Progenitor cell of endocrine pancreas (in vitro differentiated cells): ENCODE measurements at regions not wholly inside any gene's neighbourhood (a gene's known extent, or its start where the extent isn't known, plus 50 kb on each side); places are given as distances from the start of the nearest gene placed in this dataset.

Experiments used
- DNase-seq: peaks from one replicate; pipeline ENCODE4 v3.0.0; 2021; ENCODE audit warnings: low spot score; ENCODE audit not compliant: unreplicated experiment
- H3K27ac Mint-ChIP-seq: 2 replicates; pipeline ENCODE4 v1.8.0; 2021; ENCODE audit warnings: mild to moderate bottlenecking, moderate library complexity, mixed read lengths
- H3K27me3 Mint-ChIP-seq: 2 replicates; pipeline ENCODE4 v1.8.0; 2021; ENCODE audit warnings: mixed read lengths
- H3K36me3 Mint-ChIP-seq: 2 replicates; pipeline ENCODE4 v1.8.0; 2022; ENCODE audit warnings: mixed read lengths; ENCODE audit not compliant: insufficient read depth
- H3K4me1 Mint-ChIP-seq: 2 replicates; pipeline ENCODE4 v1.8.0; 2021; ENCODE audit warnings: low read depth, mixed read lengths
- H3K4me3 Mint-ChIP-seq: 2 replicates; pipeline ENCODE4 v1.8.0; 2021; ENCODE audit warnings: low read depth, mild to moderate bottlenecking, moderate library complexity, mixed read lengths
- H3K9me3 Mint-ChIP-seq: 2 replicates; pipeline ENCODE4 v1.8.0; 2021; ENCODE audit warnings: low read depth, mixed read lengths
- TF ChIP-seq, protein P1 (sequence below): fragments of 200-600 bp; sonication (generic); IDR thresholded peaks from one replicate; pipeline ENCODE4 v1.5.0; 2021; ENCODE audit warnings: antibody characterized with exemption, mild to moderate bottlenecking; ENCODE audit not compliant: unreplicated experiment

DNA sequence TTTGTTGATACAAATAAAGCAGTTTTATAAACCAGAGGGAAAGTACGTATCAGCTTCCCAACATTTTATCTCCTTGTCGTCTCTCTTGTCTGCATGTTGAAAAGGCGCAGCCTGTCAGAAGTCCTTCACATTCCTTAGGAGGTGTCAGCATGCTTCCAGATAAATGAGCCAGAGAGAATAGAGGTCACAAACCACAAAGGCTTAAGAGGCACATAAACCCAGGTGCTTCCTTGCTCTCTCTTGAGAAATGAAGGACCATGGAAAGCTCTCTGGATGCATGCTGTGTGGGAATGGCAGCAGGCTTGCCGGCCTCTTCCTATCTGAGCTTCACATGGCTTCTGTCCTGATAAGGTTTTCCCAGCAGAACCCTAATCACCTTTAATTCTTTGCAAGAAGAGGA, 448.5 kb downstream of the XPNPEP1 start:
- Mint-ChIP-seq H3K27ac (no peak overlapping the region), H3K4me3 (no peak overlapping the region), H3K4me1 (no peaks in the 10 kb centered on the region), H3K9me3 (no peaks in the 10 kb centered on the region), H3K36me3 (no peaks in the 10 kb centered on the region), H3K27me3 (peaks cover 16% of the 10 kb centered on the region)
- DNase-seq, result no peak
- TF ChIP-seq, protein P1, sequence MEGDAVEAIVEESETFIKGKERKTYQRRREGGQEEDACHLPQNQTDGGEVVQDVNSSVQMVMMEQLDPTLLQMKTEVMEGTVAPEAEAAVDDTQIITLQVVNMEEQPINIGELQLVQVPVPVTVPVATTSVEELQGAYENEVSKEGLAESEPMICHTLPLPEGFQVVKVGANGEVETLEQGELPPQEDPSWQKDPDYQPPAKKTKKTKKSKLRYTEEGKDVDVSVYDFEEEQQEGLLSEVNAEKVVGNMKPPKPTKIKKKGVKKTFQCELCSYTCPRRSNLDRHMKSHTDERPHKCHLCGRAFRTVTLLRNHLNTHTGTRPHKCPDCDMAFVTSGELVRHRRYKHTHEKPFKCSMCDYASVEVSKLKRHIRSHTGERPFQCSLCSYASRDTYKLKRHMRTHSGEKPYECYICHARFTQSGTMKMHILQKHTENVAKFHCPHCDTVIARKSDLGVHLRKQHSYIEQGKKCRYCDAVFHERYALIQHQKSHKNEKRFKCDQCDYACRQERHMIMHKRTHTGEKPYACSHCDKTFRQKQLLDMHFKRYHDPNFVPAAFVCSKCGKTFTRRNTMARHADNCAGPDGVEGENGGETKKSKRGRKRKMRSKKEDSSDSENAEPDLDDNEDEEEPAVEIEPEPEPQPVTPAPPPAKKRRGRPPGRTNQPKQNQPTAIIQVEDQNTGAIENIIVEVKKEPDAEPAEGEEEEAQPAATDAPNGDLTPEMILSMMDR, result no peak

DNA sequence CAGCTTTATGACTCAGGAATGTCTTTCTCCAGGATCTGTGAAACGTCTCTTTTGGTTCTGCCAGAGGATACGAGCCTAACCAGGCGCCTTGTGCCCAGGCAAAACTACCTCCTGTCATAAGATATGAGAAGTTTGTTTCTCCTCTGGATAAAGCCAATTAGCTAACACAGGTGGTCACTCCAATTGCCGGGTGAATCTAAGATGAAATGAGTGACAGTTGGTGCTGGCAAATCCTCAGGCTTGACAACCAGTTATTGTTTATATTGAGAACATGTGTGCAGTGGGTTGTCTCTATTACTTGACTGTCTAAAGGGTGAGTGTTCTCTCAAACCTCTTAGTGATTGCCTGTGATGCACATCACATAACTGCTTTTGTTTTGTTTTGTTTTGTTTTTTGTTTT, 449.1 kb downstream of the XPNPEP1 start:
- peaks cover 16% of the 10 kb centered on the region for H3K27me3 Mint-ChIP-seq
- no peaks in the 10 kb centered on the region for H3K4me1 Mint-ChIP-seq
- no peaks in the 10 kb centered on the region for H3K9me3 Mint-ChIP-seq
- H3K4me3 Mint-ChIP-seq, result no peak overlapping the region
- DNase-seq, result no peak
- TF ChIP-seq, protein P1, result no peak
- no peaks in the 10 kb centered on the region for H3K36me3 Mint-ChIP-seq
- no peak overlapping the region for H3K27ac Mint-ChIP-seq

DNA sequence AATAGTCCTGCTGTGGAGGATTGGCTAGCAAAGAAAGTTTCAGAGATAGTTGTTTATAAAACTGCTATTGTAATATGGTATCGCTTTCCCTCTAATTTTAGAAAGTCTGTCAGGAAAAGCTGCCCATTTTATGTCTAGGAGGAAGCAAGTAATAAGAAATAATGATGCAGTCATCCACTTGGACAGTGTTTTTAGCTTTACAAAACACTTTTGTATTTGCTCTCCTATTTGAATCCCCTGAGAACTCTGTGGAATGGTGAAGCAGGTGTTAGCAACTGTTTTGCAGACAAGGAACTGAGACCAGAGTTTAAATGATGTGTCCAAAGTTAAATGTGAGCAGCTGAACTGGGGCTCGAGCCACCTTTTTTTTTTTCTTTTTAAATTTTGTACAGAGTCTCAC, 455.8 kb downstream of the XPNPEP1 start:
- H3K4me1 Mint-ChIP-seq, result no peaks in the 10 kb centered on the region
- TF ChIP-seq, protein P1, result no peak
- no peak for DNase-seq
- no peak overlapping the region for H3K4me3 Mint-ChIP-seq
- H3K36me3 Mint-ChIP-seq, result no peaks in the 10 kb centered on the region
- no peak overlapping the region for H3K27ac Mint-ChIP-seq
- peaks cover 5% of the 10 kb centered on the region for H3K27me3 Mint-ChIP-seq
- no peaks in the 10 kb centered on the region for H3K9me3 Mint-ChIP-seq

DNA sequence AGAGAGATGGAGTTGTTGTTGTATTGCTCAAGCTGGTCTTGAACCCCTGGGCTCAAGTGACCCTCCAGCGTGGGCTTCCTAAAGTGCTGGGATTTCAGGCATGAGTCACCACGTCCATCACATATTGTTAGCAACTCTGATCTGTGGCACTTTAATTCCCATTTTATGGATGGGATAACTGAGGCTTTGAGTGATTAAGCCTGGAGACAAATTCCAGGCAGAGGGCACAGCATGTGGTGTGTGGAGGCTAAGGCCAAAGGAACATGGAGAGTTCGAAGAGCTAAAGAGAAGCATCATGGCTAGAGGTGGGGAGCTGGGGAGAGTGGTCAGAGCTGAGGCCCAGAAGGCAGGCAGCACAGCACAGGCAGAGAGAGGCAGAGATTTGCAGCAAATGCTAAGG, 458.4 kb downstream of the XPNPEP1 start:
- Mint-ChIP-seq H3K4me1 (no peaks in the 10 kb centered on the region), H3K27ac (no peak overlapping the region), H3K4me3 (no peak overlapping the region), H3K27me3 (peaks cover 11% of the 10 kb centered on the region), H3K36me3 (no peaks in the 10 kb centered on the region), H3K9me3 (no peaks in the 10 kb centered on the region)
- TF ChIP-seq, protein P1, result no peak
- DNase-seq, result no peak

DNA sequence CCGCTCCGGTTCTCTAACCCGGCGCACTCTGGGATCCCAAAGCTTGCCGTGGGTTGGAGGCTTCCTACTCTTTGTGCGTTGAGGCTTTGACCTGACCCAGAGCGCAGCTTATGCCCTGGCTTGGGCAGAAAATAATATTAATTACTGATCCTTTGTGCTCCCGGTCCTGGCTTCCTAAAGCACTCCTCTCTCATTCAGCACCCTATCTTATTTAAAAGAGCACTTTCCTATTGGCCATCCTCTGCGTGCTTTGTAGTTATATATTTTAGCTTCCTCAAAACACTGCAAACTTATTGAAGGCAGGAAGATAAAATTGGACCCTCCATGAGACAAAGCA, 466.0 kb downstream of the XPNPEP1 start:
- peaks cover 57% of the 10 kb centered on the region for H3K27me3 Mint-ChIP-seq
- TF ChIP-seq, protein P1, result no peak

More for the DNA sequence above, 466.0 kb downstream of the XPNPEP1 start:
- no peak for DNase-seq
- Mint-ChIP-seq H3K9me3 (no peaks in the 10 kb centered on the region), H3K4me3 (peak overlapping the region; percentile 75), H3K4me1 (peaks cover 6% of the 10 kb centered on the region), H3K36me3 (no peaks in the 10 kb centered on the region), H3K27ac (no peak overlapping the region)
